ENCODE measurements at regions not wholly inside any gene's neighbourhood (a gene's known extent, or its start where the extent isn't known, plus 50 kb on each side); places are given as distances from the start of the nearest gene placed in this dataset.

DNA sequence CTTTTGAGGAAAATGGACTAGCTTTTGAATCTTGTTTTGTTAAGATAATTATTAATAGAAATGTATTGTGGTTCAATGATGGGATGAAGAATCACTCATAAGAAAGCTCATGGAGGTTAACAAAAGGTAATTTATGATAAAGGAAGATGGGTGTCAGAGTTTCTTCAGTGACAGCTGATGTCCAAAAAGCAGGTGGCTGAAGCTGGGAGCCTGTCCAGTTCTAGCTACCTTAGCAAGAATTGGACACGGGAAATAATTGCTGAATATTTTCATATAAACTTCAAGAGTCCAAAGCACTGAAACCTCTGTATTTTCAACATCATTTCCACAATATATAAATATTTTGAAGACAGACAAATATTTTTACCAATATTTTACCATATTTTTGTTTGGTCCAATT lies 1505.8 kb upstream of the SLC39A10 start:
- TF ChIP-seq, protein P1, sequence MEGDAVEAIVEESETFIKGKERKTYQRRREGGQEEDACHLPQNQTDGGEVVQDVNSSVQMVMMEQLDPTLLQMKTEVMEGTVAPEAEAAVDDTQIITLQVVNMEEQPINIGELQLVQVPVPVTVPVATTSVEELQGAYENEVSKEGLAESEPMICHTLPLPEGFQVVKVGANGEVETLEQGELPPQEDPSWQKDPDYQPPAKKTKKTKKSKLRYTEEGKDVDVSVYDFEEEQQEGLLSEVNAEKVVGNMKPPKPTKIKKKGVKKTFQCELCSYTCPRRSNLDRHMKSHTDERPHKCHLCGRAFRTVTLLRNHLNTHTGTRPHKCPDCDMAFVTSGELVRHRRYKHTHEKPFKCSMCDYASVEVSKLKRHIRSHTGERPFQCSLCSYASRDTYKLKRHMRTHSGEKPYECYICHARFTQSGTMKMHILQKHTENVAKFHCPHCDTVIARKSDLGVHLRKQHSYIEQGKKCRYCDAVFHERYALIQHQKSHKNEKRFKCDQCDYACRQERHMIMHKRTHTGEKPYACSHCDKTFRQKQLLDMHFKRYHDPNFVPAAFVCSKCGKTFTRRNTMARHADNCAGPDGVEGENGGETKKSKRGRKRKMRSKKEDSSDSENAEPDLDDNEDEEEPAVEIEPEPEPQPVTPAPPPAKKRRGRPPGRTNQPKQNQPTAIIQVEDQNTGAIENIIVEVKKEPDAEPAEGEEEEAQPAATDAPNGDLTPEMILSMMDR (IDR thresholded peaks at IDR 0.05; ENCODE audit: borderline replicate concordance, insufficient read depth, low read depth, low read length) = no peak

DNA sequence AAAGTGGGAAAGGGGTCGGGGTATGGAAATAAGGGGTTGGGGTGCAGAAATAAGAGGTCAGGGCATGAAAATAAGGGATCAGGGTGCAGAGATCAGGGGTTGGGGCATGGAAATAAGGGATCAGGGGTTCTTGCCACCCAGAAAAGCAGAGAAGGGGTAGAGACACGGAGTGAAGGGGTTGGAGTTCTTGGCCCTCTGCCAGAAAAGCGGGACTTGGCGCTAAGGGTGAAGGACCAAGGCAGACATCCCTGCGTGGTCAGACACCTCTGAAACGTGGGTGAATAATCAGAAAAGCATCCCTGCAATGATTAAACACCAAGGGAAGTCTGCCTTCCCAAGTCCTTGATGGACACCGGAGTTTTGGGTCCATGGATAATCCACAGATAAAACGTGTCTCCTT lies 1521.6 kb upstream of the SLC39A10 start:
- H3K4me3 ChIP-seq (ENCODE audit: low read depth, low read length) = no peak overlapping the region
- TF ChIP-seq, protein P1 (IDR thresholded peaks at IDR 0.05; ENCODE audit: borderline replicate concordance, insufficient read depth, low read depth, low read length) = no peak

More for the DNA sequence above, 1505.8 kb upstream of the SLC39A10 start:
- H3K4me3 ChIP-seq (ENCODE audit: low read depth, low read length) = no peak overlapping the region

DNA sequence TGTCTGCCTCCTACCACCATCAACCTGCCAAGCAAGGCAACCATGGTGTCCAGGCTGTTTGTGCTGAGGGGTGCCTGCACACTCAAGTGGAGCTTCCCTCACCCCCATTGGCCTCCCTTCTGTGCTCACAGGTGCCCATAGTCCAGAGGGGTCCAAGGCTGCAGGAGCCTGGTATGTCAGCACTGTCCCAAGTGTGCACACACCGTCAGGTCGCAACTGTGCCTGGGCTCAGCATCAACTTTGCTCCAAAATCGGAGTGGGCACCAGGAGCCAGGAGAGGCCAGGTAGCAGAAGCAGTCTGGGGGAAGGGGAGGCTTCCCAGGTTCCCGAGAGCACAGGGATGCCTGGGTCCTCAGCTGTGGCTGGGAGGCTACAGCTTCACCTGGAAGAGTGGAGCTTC lies 1528.2 kb upstream of the SLC39A10 start:
- TF ChIP-seq, protein P1 (IDR thresholded peaks at IDR 0.05; ENCODE audit: borderline replicate concordance, insufficient read depth, low read depth, low read length) = no peak
- no peak overlapping the region for H3K4me3 ChIP-seq (ENCODE audit: low read depth, low read length)

DNA sequence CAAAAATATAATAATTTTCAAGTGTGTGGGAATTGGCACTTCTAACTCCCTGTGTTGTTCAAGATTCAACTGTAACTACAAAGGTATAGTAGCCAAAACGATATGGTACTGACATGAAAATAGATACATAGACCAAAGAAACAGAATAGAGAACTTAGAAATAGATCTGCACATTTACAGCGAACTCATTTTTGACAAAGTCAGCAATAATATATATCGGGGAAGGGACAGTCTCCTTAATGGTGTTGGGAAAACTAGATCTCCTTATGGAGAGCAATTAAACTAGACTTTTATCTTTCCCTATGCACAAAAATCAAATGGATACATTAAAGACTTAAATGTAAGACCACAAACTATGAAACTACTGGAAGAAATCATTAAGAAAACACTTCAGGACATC lies 1530.6 kb upstream of the SLC39A10 start:
- TF ChIP-seq, protein P1 (IDR thresholded peaks at IDR 0.05; ENCODE audit: borderline replicate concordance, insufficient read depth, low read depth, low read length) = no peak
- no peak overlapping the region for H3K4me3 ChIP-seq (ENCODE audit: low read depth, low read length)

DNA sequence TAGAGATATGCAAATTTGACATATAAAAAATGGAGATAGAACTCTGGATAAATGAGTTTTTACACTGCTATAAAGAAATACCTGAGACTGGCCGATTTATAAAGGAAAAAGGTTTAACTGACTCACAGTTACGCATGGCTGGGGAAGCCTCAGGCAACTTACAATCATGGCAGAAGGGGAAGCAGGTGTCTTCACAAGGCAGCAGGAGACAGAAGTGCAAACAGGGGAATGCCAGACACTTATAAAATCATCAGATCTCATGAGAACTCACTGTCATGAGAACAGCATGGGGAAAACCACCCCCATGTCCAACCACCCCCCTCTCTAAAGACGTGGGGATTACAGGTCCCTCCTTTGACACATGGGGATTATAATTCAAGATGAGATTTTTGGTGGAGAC lies 1540.2 kb upstream of the SLC39A10 start:
- no peak overlapping the region for H3K4me3 ChIP-seq (ENCODE audit: low read depth, low read length)
- TF ChIP-seq, protein P1 (IDR thresholded peaks at IDR 0.05; ENCODE audit: borderline replicate concordance, insufficient read depth, low read depth, low read length) = no peak

DNA sequence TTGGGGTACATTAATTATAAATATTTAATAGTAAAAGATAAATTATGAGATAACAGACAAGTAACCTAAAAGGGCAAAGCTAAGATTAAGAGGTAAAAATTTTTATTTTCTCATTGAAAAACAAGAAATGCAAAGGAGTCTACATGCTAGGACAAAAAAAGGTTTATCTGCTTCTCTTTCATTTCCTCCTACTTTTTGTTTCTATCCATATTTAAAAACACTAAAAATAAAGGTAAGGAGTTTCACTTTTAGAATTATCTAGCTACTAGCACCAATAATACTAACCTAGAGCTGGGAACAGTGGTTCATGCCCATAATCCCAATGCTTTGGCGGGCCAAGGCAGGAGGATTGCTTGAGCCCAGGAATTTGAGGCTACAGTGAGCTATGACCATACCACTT lies 1551.7 kb upstream of the SLC39A10 start:
- TF ChIP-seq, protein P1 (IDR thresholded peaks at IDR 0.05; ENCODE audit: borderline replicate concordance, insufficient read depth, low read depth, low read length) = no peak
- no peak overlapping the region for H3K4me3 ChIP-seq (ENCODE audit: low read depth, low read length)

DNA sequence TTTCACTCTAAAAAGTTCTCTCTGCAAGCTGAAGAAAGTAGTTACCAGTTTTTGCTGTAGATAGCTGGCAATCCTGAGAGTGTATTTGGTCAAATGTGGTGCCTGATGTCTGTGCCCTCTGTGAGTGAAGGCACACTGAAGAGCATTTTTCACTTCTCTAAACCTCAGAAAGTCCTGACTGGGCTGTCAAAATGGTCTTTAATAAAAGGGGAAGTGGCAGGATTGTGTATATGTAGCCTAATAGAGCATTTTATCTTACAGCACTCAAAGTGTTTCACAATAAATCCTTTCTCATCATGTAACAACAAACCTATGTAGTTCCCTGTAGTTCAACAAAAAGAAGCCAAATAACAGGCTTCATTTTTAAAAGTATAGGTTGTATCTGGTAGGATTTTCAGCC lies 1552.3 kb upstream of the SLC39A10 start:
- no peak overlapping the region for H3K4me3 ChIP-seq (ENCODE audit: low read depth, low read length)
- TF ChIP-seq, protein P1 (IDR thresholded peaks at IDR 0.05; ENCODE audit: borderline replicate concordance, insufficient read depth, low read depth, low read length) = no peak
